Activated CD4-positive, alpha-beta T cell treated with anti-CD3 and anti-CD28 coated beads, Interleukin-2, amount 50 U/mL, for 48 hours (primary cell): ENCODE measurements at regions not wholly inside any gene's neighbourhood (a gene's known extent, or its start where the extent isn't known, plus 50 kb on each side); places are given as distances from the start of the nearest gene placed in this dataset.
"Not testable (repeated sequence)": the region's sequence is repeated elsewhere in the genome, so short reads cannot be mapped to it uniquely, and the experiment has no call there.

Source experiments
- DNase-seq, 2 experiments: peaks; one replicate each; pipeline ENCODE4 v3.0.0-alpha.2; 2020

DNA sequence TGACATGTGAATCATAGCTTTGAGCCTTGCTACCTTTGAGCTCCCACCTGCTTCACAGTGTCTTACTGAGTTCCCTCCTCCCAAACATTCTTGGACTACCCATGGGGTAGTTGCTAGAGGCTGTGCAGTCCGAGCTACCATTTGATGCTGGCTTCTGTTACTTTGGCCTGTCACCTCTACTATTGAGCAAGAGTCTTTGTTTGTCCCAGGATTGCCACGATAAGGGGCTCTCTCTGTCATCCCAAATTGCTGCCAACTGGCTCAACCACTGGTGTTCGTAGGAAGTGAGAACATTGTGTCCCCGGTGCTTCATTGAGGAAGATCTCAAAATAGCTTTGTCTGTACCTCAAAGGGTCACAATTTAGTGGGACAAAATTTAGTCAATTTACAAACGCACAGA is 59.1 kb upstream of the PAX8 start:
- no peak for DNase-seq

DNA sequence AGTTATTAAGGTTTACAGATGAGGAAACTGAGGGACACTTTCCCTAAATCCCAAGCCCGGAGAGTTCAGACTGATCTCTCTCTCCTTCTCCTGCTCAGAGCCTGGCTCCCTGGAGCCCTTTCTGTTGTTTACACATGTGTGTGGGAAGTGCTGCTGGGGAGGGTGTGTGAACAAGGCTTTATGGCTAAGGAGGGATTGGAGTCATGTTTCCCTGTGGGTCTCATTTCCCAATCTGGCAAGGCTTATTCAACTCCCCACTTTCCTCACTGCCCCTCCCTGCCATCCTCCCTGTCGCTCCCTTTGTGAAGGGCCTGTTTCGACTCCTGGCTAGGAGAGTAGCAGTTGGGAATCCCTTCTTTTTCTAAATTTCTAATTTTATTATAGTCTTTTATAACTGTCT is 57.3 kb upstream of the PAX8 start:
- not testable (repeated sequence) for DNase-seq

- no peak for DNase-seq
Observed at GRCh38 chr2:113334147-113334546, 55.4 kb upstream of the PAX8 start.

DNA sequence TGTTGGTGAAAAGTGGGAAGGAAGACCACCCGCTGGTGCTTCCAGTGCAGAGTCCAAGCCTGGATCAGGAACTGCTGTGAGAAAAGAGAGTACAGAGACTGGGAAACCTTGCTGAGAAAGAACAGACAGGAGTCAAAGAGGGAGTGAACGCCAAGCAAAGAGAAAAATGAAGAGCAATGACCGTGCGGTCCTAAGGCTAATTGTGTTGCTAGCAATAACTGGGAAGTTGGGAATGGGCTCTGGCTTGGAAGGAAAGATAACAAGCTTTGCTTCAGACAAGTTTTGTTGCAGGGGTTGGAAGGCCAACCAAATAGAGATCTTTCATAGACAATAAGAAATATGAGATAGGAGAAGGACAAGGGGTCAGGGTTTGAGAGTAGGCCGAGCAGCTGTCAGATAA is 55.0 kb upstream of the PAX8 start:
- not testable (repeated sequence) for DNase-seq

DNA sequence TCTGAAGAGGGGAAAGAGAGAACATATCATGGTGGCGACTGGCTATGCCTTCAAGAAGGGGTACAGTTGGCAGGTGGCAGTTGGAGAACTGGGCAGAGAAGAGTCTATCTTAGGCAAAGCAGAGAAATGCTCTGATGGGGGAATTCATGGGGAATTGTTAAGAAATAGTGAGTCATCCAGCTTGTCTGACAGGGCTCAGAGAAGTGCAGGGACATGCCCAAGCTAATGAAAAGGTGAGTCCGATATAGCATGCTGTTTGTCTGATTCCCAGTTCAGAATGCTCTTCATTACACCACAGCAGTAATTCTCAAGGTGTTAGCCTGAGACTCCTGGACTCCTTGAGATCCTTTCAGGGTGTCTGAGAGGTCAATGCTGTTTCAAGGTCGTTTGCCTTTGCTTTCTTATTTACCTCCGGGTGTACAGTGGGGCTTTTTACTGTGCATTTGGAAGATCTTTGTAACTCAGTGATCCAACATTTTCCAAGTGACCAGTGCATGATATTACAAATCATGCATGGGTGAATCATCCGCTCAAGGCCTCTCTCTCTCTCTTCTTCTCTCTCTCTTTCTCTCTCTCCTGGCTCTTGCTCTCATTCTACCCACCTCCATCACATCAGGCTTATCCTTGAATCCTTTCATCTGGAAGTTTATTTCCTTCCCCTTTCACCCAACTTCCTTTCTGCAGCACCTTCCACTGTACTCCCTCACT is 51.5 kb upstream of the PAX8 start:
- not testable (repeated sequence) for DNase-seq

DNA sequence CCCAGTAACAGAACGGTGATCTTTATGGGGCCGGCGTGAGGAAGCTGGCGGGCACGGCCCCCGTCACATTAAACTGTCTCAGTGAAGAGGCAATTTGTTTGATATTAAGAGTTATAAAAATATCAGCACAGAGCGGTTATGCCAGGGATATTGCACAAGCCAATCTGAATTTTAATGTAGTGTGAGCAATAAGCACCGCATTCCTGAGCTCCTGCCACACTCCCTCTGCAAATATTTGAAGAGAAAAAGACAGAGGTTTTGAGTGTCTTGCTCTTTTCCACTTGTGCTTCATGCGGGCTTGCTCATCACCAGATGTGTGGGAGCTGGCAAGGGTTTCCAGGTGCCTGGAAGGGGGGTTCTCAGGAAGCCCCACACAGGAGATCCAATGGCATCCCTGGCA is 50.3 kb upstream of the PAX8 start:
- not testable (repeated sequence) for DNase-seq

DNA sequence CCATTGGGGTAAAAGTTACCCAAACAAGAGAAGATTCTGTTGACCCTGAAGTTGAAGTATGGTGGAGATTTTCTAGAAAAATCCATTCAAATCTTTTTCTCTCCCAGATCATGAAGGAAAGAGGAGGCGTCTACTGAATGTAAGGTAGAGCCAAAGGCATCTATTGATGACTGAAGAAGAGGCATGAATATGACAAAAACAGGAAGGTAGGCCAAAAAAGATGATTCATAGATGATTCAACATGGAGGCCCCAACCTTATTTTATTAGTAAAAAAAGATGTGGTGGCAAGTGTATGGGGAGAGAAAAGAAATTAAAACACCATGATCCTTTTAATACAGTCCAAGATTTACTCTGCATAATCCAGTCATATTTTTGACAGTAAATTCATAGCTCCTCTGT is 49.9 kb upstream of the PAX8 start:
- not testable (repeated sequence) for DNase-seq
